ENCODE measurements at regions not wholly inside any gene's neighbourhood (a gene's known extent, or its start where the extent isn't known, plus 50 kb on each side); places are given as distances from the start of the nearest gene placed in this dataset.

DNA sequence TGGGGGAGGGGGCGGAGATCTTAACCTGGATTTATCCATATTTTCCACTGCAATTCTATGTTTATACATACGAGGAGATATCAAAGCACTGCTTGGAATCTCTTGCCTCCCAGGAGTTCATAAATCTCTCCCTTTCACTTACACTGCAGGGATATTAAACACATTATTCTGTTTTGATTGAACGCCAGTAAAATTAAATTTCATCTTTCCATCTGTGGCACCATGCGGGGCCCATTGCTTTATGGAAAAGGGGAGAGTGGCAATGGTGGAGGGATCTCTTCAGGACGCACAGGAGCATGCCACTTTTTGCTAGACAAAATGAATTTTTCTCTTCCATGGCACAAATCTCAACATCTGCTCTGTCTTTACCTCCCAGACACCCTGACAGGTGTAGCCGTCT lies 648.0 kb upstream of the PLXNA2 start:
- FAIRE-seq (no peak), DNase-seq (ENCODE audit: insufficient read length, low spot score) (no peak)
- no peak for TF ChIP-seq TAF1 (IDR thresholded peaks at IDR 0.05; ENCODE audit: low read depth, low read length)
- TF ChIP-seq SPI1 (IDR thresholded peaks at IDR 0.05; ENCODE audit: low read depth, low read length) = no peak
- TF ChIP-seq POU2F2 (IDR thresholded peaks at IDR 0.05; ENCODE audit: low read depth, low read length) = no peak
- TF ChIP-seq POLR2A (IDR thresholded peaks at IDR 0.05; ENCODE audit: low read depth, low read length) = no peak

DNA sequence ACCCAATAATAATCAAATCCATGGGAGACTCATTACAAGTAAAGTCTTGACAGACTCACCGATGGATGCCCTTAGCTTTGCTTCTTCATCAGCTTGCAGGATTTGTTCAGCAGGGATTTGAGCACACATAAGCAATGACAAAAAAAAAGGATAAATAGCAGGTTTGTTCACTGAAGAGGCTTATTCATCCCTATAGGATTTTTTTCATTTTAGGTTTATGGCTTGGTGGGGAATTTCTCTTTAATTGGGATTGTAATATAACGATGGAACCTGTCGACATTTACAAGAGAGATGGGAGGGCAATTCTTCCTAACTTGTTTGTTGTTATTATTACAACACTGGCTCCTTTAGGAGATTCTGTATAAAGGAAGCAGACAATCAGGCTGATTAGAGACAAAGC lies 649.1 kb upstream of the PLXNA2 start:
- TF ChIP-seq POLR2A (IDR thresholded peaks at IDR 0.05; ENCODE audit: low read depth, low read length) (no peak), POU2F2 (IDR thresholded peaks at IDR 0.05; ENCODE audit: low read depth, low read length) (no peak), PAX5 (IDR thresholded peaks at IDR 0.05; ENCODE audit: insufficient read depth, low read length, severe bottlenecking) (no peak), TAF1 (IDR thresholded peaks at IDR 0.05; ENCODE audit: low read depth, low read length) (no peak), SPI1 (IDR thresholded peaks at IDR 0.05; ENCODE audit: low read depth, low read length) (no peak), POLR2AphosphoS5 (IDR thresholded peaks at IDR 0.05; ENCODE audit: low read depth, low read length) (no peak)
- DNase-seq (ENCODE audit: insufficient read length, low spot score) = no peak
- FAIRE-seq = no peak

DNA sequence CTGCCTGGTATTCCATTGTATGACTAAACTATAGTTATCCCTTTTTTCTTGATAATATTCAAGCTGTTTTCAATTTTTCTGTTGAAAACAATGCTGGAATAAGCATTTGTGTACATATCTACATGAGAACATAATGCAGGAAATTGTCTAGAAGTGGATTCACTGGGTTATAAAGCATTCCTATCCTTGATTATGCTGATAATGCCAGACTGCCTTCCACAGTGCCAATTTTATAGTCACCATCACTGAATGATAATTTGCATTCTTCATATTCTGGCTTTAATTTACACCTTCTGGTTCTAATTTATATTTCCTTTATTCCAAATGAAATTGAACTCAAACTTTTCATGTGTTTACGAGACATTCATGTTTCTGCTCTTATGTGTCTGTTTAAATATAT lies 651.0 kb upstream of the PLXNA2 start:
- DNase-seq (ENCODE audit: insufficient read length, low spot score) (no peak), FAIRE-seq (no peak)
- TF ChIP-seq PAX5 (IDR thresholded peaks at IDR 0.05; ENCODE audit: insufficient read depth, low read length, severe bottlenecking) (no peak), POLR2AphosphoS5 (IDR thresholded peaks at IDR 0.05; ENCODE audit: low read depth, low read length) (no peak), TAF1 (IDR thresholded peaks at IDR 0.05; ENCODE audit: low read depth, low read length) (no peak)

DNA sequence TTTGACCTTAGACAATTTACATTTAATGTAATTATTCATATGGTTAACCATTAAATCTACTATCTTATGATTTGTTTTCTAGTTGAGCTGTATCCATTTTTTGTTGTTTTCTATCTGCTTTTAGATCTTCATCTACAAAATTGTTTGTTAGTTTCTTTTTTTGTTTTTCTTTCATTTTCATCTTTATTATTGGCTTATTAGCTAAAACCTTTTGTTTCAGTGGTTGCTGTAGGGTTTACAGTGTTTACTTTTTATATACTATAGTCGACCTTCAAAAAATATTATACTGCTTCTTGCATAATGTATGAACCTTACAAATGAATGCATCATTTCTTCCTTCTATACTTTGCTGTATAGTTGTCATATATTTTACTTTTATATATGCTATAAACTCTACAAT lies 651.6 kb upstream of the PLXNA2 start:
- TF ChIP-seq POU2F2 (IDR thresholded peaks at IDR 0.05; ENCODE audit: low read depth, low read length) = no peak
- TF ChIP-seq POLR2AphosphoS5 (IDR thresholded peaks at IDR 0.05; ENCODE audit: low read depth, low read length) = no peak
- TF ChIP-seq SPI1 (IDR thresholded peaks at IDR 0.05; ENCODE audit: low read depth, low read length) = no peak
- no peak for TF ChIP-seq PAX5 (IDR thresholded peaks at IDR 0.05; ENCODE audit: insufficient read depth, low read length, severe bottlenecking)
- TF ChIP-seq POLR2A (IDR thresholded peaks at IDR 0.05; ENCODE audit: low read depth, low read length) = no peak
- no peak for TF ChIP-seq TAF1 (IDR thresholded peaks at IDR 0.05; ENCODE audit: low read depth, low read length)
- DNase-seq (ENCODE audit: insufficient read length, low spot score) (no peak), FAIRE-seq (no peak)

DNA sequence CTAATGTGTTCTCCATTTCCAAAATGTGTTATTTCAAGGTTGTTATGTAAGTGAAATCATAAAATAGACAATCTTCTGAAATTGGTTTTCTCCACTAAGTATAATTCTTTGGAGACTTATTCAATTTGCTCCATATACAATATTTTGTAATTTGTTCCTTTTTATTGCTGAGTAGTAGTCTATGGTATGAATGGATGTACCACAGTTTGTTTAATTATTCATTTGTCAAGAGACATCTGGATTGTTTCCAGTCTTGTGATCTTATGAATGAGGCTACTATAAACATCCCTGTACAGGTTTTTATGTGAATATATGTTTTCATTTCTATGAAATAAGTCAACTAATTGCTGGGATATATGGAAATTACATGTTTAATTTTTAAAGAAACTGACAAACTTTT lies 652.6 kb upstream of the PLXNA2 start:
- no peak for FAIRE-seq
- TF ChIP-seq SPI1 (IDR thresholded peaks at IDR 0.05; ENCODE audit: low read depth, low read length) (no peak), POLR2A (IDR thresholded peaks at IDR 0.05; ENCODE audit: low read depth, low read length) (no peak), PAX5 (IDR thresholded peaks at IDR 0.05; ENCODE audit: insufficient read depth, low read length, severe bottlenecking) (no peak), POU2F2 (IDR thresholded peaks at IDR 0.05; ENCODE audit: low read depth, low read length) (no peak), POLR2AphosphoS5 (IDR thresholded peaks at IDR 0.05; ENCODE audit: low read depth, low read length) (no peak), TAF1 (IDR thresholded peaks at IDR 0.05; ENCODE audit: low read depth, low read length) (no peak)
- DNase-seq (ENCODE audit: insufficient read length, low spot score) = no peak

DNA sequence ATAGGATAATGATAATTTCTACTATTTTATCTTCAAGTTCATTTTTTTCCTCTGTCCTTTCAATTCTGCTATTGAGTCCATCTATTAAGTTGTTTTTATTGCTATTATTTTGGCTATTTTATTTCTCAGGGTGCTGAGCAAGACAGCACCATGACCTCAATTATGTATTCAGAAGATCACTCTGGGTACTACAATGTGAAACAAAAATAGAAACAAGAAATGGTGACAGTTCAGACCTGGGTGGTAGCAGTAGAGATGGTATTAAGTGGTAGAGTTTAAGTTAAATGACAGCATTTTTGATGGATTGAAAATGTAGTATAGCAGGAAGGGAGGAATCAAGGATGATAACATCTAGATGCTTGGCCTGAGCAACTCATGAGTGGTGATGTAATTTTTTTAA lies 655.3 kb upstream of the PLXNA2 start:
- no peak for TF ChIP-seq POLR2AphosphoS5 (IDR thresholded peaks at IDR 0.05; ENCODE audit: low read depth, low read length)
- TF ChIP-seq TAF1 (IDR thresholded peaks at IDR 0.05; ENCODE audit: low read depth, low read length) = no peak
- TF ChIP-seq SPI1 (IDR thresholded peaks at IDR 0.05; ENCODE audit: low read depth, low read length) = no peak
- no peak for TF ChIP-seq POU2F2 (IDR thresholded peaks at IDR 0.05; ENCODE audit: low read depth, low read length)
- no peak for TF ChIP-seq PAX5 (IDR thresholded peaks at IDR 0.05; ENCODE audit: insufficient read depth, low read length, severe bottlenecking)
- no peak for TF ChIP-seq POLR2A (IDR thresholded peaks at IDR 0.05; ENCODE audit: low read depth, low read length)
- DNase-seq (ENCODE audit: insufficient read length, low spot score) (no peak), FAIRE-seq (no peak)

DNA sequence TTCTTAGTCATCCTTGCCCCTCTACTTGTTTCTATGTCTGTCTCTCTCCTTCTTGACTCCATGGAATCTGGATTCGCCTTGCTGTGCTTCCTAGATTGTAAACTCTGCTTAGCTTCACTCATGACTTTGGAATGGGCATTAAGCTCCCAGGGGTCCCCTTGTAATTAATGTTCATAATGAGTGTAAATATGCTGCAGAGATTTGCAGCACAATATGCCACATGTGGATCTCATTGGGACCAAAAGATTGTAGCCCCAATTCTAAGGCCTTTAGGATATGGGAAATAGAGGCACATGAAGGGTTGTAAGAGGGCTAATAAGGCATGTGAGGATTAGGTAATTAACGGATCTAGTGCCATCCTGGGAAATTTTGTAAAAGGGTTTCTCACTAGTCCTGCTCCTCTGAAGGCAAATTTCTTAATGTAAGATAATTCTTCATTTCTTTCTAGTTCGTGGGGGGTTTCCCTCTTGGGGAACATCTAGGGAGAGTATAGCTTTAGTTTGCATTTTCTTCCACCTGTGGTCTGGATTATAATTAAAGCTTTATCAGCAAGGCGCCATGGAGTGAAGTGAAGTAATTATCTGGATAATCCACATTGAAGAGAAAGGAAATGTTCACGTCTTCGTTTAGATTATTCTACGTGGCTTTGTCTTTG lies 659.2 kb upstream of the PLXNA2 start:
- no peak for DNase-seq (ENCODE audit: insufficient read length, low spot score)
- no peak for TF ChIP-seq POLR2AphosphoS5 (IDR thresholded peaks at IDR 0.05; ENCODE audit: low read depth, low read length)
- TF ChIP-seq SPI1 (IDR thresholded peaks at IDR 0.05; ENCODE audit: low read depth, low read length) = no peak
- no peak for TF ChIP-seq PAX5 (IDR thresholded peaks at IDR 0.05; ENCODE audit: insufficient read depth, low read length, severe bottlenecking)
- no peak for TF ChIP-seq POLR2A (IDR thresholded peaks at IDR 0.05; ENCODE audit: low read depth, low read length)
- TF ChIP-seq TAF1 (IDR thresholded peaks at IDR 0.05; ENCODE audit: low read depth, low read length) = no peak
- TF ChIP-seq POU2F2 (IDR thresholded peaks at IDR 0.05; ENCODE audit: low read depth, low read length) = no peak
- no peak for FAIRE-seq

DNA sequence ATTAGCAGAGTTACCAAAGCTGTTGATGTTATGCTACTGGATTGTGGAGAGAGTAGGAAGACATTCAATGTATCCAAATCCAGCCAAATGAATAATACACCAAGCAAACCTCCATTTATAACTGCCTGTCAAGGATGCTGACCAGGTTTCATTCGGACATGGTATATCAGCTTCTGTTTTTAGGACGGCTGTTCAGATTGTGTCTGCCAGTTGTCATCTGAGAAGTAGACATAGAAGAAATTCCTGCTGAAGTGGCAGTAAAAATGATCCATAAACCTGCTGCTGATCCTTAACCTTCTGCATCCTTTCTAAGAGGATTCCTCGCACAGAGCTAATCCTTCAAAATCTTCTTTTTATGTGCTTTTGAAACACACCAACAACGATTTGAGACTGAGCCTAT lies 663.6 kb upstream of the PLXNA2 start:
- no peak for DNase-seq (ENCODE audit: insufficient read length, low spot score)
- TF ChIP-seq POU2F2 (IDR thresholded peaks at IDR 0.05; ENCODE audit: low read depth, low read length) (no peak), TAF1 (IDR thresholded peaks at IDR 0.05; ENCODE audit: low read depth, low read length) (no peak), POLR2A (IDR thresholded peaks at IDR 0.05; ENCODE audit: low read depth, low read length) (no peak), PAX5 (IDR thresholded peaks at IDR 0.05; ENCODE audit: insufficient read depth, low read length, severe bottlenecking) (no peak), SPI1 (IDR thresholded peaks at IDR 0.05; ENCODE audit: low read depth, low read length) (no peak), POLR2AphosphoS5 (IDR thresholded peaks at IDR 0.05; ENCODE audit: low read depth, low read length) (no peak)
- FAIRE-seq = no peak

DNA sequence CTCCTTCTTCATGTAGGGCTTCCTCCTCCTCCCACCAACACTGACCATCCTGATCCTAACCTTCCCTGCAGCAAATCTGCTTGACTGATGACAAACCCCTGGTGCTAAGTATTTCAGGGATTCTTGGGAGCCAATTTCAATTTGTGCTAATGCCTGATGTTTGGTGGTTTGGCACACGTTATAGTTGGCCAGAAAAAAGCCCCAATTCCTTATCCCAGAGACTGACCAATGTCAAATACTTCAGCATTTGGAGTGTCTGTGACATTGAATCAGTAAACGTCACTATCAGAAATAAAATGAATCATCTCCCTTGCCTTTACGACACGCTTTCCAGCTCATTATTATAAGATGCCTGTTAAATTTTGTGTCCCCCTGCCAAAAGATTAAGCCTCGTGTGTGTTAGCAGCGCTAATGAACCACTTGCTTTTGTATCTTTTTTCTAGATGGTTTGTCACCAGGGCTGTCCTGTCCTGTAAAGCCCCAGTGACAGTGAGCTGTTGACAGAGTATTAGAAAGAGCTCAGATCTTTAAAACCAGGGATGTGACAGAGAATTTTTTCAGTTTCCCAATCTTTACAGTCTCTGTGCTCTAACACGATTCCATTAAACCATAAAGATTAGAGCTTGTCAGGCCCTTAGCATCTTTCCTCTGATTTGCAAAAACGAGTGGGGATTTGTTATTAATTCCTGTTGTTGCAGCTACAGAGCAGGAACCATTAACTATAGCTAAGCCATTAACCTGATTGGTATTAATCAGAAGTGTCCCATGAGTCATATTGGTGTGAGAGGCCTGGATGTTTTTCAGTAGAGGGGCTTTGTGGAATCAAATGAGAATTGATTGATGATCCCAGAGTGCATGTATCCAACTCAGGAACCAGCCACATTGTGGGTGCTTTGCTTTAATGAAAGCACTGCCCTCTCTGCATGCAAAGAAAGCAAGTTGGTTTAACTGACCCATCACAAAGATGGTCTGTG lies 665.1 kb upstream of the PLXNA2 start:
- TF ChIP-seq POLR2A (IDR thresholded peaks at IDR 0.05; ENCODE audit: low read depth, low read length) (no peak), PAX5 (IDR thresholded peaks at IDR 0.05; ENCODE audit: insufficient read depth, low read length, severe bottlenecking) (no peak), POLR2AphosphoS5 (IDR thresholded peaks at IDR 0.05; ENCODE audit: low read depth, low read length) (no peak), SPI1 (IDR thresholded peaks at IDR 0.05; ENCODE audit: low read depth, low read length) (no peak), POU2F2 (IDR thresholded peaks at IDR 0.05; ENCODE audit: low read depth, low read length) (no peak), TAF1 (IDR thresholded peaks at IDR 0.05; ENCODE audit: low read depth, low read length) (no peak)
- FAIRE-seq = no peak
- DNase-seq (ENCODE audit: insufficient read length, low spot score) = no peak

All from GM12891 (cell line).